ENCODE measurements at regions not wholly inside any gene's neighbourhood (a gene's known extent, or its start where the extent isn't known, plus 50 kb on each side); places are given as distances from the start of the nearest gene placed in this dataset.

- intact Hi-C loops (cut with DNase I), result no loop called here
- no peaks in the 10 kb centered on the region for H3K27me3 ChIP-seq
- TF ChIP-seq CTCF (IDR thresholded peaks at IDR 0.05) (no peak), POLR2A (IDR thresholded peaks at IDR 0.05; ENCODE audit: low read depth) (no peak), EP300 (IDR thresholded peaks at IDR 0.05) (no peak), POLR2AphosphoS5 (IDR thresholded peaks at IDR 0.05) (no peak)
- H3K36me3 ChIP-seq, result no peaks in the 10 kb centered on the region
- no peaks in the 10 kb centered on the region for H3K4me1 ChIP-seq
- no peak overlapping the region for H3K4me3 ChIP-seq
- DNase-seq (ENCODE audit: extremely low spot score), result no peak
- WGBS, result 79% methylated on average over 6 of the region's 6 CpGs
- H3K9me3 ChIP-seq, result no peaks in the 10 kb centered on the region
- H3K27ac ChIP-seq (replicated peaks in 1 of 4), result no peak overlapping the region
Observed at GRCh38 chr3:6709178-6709577, 151.7 kb upstream of the GRM7 start.

DNA sequence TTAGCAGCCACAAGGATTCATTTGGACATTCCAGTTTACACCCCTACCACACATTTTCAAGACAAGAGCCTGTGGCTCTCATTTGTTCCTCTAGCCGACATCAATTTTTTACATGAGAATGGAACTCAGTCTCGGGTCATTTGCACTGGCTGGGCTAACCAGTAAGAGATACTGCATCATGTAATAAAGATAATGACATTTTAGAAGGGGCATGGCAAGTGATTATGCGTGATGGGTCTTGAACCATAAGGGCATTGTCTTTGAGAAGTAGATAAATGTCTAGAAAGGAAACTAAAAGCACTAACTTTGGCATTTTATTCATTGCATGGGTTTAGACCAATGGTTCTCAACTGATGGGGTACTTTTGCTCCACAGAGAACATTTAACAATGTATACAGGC, 146.0 kb upstream of the GRM7 start:
- Histone ChIP-seq H3K4me1 (no peaks in the 10 kb centered on the region), H3K36me3 (no peaks in the 10 kb centered on the region), H3K4me3 (no peak overlapping the region), H3K27ac (replicated peaks in 1 of 4) (no peak overlapping the region), H3K27me3 (no peaks in the 10 kb centered on the region), H3K9me3 (no peaks in the 10 kb centered on the region)
- intact Hi-C loops (cut with DNase I), result no loop called here
- TF ChIP-seq EP300 (IDR thresholded peaks at IDR 0.05), result no peak
- TF ChIP-seq POLR2AphosphoS5 (IDR thresholded peaks at IDR 0.05), result no peak
- no peak for TF ChIP-seq CTCF (IDR thresholded peaks at IDR 0.05)
- TF ChIP-seq POLR2A (IDR thresholded peaks at IDR 0.05; ENCODE audit: low read depth), result no peak
- WGBS, result 91% methylated on average over 3 of the region's 3 CpGs
- DNase-seq (ENCODE audit: extremely low spot score), result no peak

DNA sequence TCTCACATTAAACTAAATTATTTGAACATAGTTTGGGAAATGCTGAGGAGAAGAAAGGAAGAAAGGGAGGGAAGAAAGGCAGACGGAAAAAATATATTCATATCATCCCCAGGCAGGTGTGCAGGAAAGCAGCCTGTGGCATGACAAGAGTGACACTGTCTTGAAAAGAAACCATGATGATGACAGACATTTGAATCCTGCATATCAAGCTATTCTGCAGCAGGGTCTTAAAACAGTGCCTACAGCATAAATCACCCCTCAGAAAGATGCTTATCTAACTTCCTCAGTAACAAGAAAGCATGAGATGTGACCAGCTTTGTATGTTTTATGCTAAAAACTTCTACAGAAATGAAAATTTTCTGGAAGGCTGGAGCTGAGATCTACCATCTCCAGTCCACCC, 144.5 kb upstream of the GRM7 start:
- H3K27ac ChIP-seq (replicated peaks in 1 of 4), result no peak overlapping the region
- no peak for TF ChIP-seq POLR2A (IDR thresholded peaks at IDR 0.05; ENCODE audit: low read depth)
- no peak for TF ChIP-seq POLR2AphosphoS5 (IDR thresholded peaks at IDR 0.05)
- no peak for TF ChIP-seq CTCF (IDR thresholded peaks at IDR 0.05)
- TF ChIP-seq EP300 (IDR thresholded peaks at IDR 0.05), result no peak
- no peaks in the 10 kb centered on the region for H3K9me3 ChIP-seq
- intact Hi-C loops (cut with DNase I), result no loop called here
- WGBS, result 86% methylated on average over 1 of the region's 1 CpG
- no peak overlapping the region for H3K4me3 ChIP-seq
- no peaks in the 10 kb centered on the region for H3K4me1 ChIP-seq
- DNase-seq (ENCODE audit: extremely low spot score), result no peak
- H3K36me3 ChIP-seq, result no peaks in the 10 kb centered on the region
- no peaks in the 10 kb centered on the region for H3K27me3 ChIP-seq

DNA sequence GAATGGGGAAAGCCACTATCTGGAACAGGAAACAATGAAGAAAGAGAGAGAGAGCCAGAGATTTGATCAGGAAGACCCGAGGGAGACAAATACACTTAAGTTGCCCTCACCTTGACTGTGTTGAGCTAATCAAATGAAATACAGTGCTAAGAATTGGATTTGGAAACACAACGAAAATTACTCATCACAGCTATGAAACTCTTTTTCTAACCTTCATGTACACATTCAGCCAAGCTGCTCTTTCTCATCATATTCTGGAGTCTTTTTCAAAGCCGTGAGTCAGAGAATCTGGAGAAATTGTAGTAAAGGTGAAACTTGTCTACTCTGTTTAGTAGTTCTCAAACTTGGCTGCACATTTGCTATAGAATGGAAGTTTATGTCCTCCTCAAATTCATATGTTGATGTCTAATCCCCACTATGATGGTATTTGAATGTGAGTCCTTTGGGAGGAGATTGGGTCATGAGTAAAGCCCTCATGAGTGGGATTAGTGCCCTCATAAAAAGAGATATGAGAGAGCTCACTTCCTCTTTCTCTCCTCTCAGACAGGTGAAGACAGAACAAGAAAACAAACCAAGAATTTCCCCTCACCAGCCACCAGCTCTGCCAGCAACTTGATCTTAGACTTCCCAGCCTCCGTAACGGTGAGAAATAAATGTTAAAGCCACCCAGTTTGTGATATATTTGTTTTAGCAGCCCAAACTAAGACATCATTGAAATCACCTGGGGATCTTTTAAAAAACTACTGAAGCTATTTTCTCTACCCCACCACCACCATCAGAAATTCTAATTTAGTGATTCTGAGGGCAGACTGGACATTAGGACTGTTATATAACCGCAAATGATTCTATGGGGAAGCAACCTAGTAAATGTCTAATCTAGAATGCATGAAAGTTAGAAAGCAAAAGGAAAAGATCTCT, 143.6 kb upstream of the GRM7 start:
- no peaks in the 10 kb centered on the region for H3K9me3 ChIP-seq
- H3K36me3 ChIP-seq, result no peaks in the 10 kb centered on the region
- WGBS, result 72% methylated on average over 6 of the region's 6 CpGs
- DNase-seq (ENCODE audit: extremely low spot score), result no peak
- intact Hi-C loops (cut with DNase I), result no loop called here
- no peak overlapping the region for H3K27ac ChIP-seq (replicated peaks in 1 of 4)
- no peaks in the 10 kb centered on the region for H3K27me3 ChIP-seq
- TF ChIP-seq POLR2A (IDR thresholded peaks at IDR 0.05; ENCODE audit: low read depth) (no peak), POLR2AphosphoS5 (IDR thresholded peaks at IDR 0.05) (no peak), EP300 (IDR thresholded peaks at IDR 0.05) (no peak), CTCF (IDR thresholded peaks at IDR 0.05) (no peak)
- H3K4me3 ChIP-seq, result no peak overlapping the region
- H3K4me1 ChIP-seq, result no peaks in the 10 kb centered on the region

DNA sequence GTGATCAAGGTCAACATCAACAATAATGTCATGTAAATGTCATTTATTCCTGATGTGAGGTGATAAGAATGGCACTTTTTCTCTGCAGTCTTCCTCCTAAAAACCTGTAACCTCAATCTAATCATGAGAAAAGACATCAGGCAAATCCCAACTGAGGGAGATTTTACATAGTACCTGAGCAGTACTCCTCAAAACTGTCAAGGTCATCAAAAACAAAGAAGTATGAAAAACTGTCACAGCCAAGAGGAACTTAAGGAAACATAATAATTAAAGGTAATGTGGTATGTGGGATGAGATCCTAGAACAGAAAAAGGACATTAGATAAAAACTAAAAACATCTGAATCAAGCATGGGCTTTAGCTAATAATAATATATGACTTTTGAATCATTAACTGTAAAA, 140.9 kb upstream of the GRM7 start:
- H3K4me1 ChIP-seq, result no peaks in the 10 kb centered on the region

More for the DNA sequence above, 140.9 kb upstream of the GRM7 start:
- no peak for TF ChIP-seq CTCF (IDR thresholded peaks at IDR 0.05)
- Histone ChIP-seq H3K4me3 (no peak overlapping the region), H3K9me3 (no peaks in the 10 kb centered on the region), H3K27me3 (no peaks in the 10 kb centered on the region), H3K36me3 (no peaks in the 10 kb centered on the region), H3K27ac (replicated peaks in 1 of 4) (no peak overlapping the region)
- intact Hi-C loops (cut with DNase I), result no loop called here
- no peak for DNase-seq (ENCODE audit: extremely low spot score)
